Activated CD8-positive, alpha-beta memory T cell treated with anti-CD3 and anti-CD28 coated beads for 24 hours (primary cell): ENCODE measurements at regions not wholly inside any gene's neighbourhood (a gene's known extent, or its start where the extent isn't known, plus 50 kb on each side); places are given as distances from the start of the nearest gene placed in this dataset.

Experiments used
- DNase-seq: peaks from one replicate; pipeline ENCODE4 v3.0.0-alpha.2; 2020

- DNase-seq: no peak
Observed at GRCh38 chr1:244157731-244158438, 106.8 kb downstream of the ZBTB18 start.

- no peak for DNase-seq
Observed at GRCh38 chr1:244159646-244160045, 108.6 kb downstream of the ZBTB18 start.

DNA sequence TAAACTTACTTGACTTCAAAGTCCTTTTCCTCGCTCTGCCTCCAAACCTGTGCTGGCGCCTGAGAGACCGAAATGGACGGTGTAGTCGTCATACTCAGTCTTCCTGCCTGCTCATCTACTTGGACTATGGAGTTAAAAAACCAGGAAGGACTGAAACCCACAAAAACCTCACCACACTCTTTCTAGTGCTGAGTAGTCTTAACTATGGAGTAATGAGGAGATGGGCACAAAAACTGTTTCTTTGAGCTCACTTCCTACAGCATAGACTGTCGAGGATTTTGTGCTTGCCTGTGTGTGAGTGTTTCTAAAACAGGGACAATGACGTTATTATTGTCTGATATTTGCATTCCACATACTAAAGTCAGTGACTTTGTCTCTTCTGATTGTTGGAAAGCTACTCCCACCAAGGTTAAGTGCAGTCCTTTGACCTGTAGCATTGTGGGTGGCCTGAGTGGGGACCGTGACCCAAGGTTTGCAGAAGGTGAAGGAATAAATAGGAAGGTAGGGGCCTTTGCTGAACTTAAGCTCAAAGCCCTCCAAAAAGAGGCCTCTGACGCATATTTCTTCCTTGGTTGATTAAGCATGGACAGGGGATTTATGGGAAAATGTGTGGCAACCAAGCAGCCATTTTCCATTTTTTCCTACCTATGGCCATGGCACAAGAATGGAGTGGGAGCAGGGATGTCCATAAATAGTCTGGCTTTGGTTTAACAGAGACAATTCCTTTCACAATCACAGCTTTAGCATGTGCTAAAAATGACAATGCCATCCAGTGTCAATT is 109.6 kb downstream of the ZBTB18 start:
- no peak for DNase-seq

DNA sequence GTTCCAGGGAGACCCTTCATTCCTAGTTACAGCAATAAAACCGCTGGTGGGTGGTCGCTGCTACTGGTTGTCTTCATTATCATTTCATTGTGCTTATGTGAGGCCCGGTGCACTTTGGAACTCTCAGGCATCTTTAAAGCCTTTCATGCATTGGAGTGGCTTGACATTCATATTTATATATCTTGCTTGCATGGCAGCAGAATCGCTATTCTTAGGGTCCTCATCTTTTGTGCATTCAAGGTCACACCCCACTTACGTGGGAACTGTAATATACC is 110.1 kb downstream of the ZBTB18 start:
- DNase-seq: no peak

GRCh38 chr1:244162786-244163530 is 111.9 kb downstream of the ZBTB18 start:
- DNase-seq: no peak

DNA sequence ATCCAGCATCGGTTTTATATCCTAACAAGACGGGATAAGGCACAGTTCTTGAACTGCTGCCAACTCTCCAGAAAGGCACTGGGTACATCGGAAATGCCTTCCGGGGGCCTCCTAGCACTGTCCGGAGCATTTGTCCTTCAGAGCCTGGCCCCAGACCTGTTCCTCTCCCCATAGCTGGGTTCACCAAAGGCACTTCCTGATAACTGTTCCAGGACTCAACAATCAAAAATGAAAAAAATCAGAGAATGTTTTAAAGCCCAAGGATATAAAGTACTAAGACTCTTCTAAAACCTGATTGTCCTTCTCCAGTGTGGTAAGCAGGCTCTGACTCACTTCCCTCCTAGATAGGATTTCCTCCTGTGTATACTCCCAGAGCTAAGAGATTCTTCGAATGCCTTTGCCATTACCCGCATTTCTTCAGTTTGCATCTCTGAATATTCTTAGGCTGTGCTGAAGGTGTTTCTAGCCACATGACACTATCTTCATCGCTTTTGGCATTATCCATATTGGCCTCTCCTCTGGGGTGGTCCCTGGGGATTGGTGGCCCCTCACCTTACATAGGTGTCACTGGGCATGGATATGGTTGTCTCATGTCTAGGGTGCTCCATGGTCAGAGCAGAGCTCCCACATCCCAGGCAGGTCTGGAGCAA is 112.9 kb downstream of the ZBTB18 start:
- DNase-seq: no peak

DNA sequence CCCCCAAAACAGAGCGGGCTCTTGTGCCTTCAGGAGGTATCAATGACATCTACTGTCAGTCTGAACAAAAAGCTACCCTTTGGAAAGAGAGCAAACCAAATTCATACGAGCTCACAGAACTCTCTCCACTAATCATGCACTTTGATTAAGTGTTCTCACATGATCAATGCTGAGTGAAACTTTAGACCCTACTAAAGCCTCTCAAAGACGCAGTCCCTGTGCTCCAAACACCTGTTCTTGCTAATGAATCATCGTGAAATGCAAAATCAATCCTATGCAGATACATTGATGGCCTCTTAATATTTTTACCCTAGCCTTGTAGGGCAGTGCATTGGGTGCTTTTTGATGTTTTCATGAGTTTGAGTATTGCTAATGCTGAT is 113.4 kb downstream of the ZBTB18 start:
- no peak for DNase-seq

DNA sequence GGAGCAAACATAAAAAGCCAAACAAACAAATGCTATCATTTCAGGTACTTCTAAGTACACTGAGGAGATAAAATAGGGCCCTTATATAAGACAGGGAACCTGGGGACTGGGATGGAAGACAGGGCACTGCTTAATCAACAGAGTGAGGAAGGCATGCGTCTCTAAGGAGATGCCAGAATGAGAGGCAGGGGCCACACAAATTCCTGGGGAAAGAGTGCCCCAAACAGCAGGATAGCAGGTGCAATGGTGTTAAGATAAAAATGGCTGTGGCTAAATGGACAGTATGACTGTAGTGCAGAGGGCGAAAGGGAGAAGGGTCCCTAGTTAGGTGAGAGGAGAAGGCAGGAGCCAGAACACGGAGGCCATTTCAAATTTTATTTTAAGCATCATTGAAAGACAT is 113.9 kb downstream of the ZBTB18 start:
- DNase-seq: no peak

DNA sequence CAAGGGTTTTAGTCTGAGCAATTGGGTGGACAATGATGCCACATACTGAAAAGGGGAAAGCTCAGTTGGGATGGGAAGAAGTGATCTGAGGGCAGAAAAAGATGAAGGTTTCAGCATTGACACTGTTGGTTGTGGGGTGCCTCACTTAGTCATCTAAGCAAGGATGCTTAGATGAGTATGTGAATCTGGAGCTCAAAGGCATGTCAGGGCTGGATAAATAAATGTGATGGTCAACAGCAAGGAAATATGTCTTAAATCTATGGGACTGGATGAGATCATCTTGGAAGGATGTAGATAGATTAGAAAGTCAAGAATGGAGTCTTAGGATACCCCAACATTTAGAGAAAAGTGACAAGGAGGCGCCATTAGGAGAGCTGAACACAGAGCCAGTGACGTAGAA is 114.6 kb downstream of the ZBTB18 start:
- DNase-seq: no peak

DNA sequence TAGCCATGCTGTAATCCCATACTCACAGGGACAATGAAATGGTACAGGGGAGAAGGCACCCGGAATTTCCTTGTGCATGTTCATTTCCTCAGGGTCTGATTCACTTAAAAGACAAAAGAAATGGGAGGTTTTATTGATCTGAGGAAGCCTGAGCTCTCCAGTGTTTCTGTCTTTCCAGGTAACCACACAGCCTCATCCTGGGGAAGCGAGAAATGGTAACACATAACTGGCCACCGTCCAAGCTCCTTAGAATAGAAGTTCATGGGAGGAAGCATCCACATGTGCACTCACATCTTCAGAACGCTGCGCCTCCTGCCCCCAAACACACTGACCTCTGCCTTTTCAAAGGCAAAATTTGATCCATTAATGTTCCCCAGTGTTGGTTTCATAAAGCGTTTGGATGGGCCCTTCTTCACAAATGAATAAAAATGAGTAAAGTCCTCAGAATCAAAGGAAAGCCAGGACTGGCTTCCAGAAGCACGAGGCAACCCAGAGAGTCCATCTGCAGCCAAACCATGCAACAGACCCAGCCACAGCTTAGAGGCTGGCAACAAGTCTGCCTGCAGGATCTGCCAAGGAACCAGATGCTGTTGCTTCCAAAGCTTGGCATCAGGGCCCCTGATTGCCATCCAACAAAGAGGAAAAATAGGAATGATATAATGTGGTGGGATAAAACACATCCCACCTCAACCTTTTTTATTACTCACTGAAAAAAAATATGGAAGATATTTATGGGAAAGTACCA is 120.3 kb downstream of the ZBTB18 start:
- no peak for DNase-seq

GRCh38 chr1:244173240-244173639 is 122.2 kb downstream of the ZBTB18 start:
- no peak for DNase-seq

DNA sequence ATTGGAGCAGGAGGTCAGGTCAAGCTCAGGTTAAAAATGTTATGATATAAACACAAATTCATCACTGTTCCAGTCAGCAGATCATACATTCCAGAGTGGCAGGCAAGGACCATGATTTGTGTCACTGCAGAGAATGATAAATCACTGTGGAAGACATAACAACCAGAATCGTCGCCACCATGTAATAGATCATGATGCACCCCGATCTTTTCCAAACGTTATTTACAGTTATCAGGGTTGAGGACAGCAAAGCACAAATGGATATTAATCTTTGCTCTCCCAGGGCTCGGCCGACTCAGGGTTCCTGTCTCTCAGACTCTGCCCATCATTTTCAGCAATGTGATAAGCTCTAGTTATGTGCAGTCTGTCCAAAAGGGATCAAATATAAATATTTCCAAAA is 122.7 kb downstream of the ZBTB18 start:
- no peak for DNase-seq

- no peak for DNase-seq
Observed at GRCh38 chr1:244174922-244175521, 123.9 kb downstream of the ZBTB18 start.

DNA sequence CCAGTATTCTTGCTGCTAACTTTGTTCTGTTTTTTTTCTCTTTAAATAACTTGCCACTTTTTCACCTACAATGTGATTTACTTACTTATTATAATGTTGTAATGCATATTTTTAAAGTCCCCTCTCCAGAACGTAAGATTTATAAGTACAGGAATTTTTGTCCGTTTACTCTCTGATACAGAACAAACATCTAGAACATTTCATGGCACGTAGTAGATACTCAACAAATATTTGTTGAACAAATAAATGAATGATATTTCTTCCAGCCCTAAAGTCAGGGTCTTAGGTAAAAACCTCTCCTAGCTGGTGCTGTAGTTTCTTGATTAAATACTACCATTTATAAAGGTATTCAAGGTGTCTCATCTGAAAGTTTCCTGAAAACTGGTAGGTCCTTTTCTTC is 125.1 kb downstream of the ZBTB18 start:
- DNase-seq: no peak

GRCh38 chr1:244180256-244180655 is 129.2 kb downstream of the ZBTB18 start:
- DNase-seq: no peak

GRCh38 chr1:244181867-244182266 is 130.8 kb downstream of the ZBTB18 start:
- no peak for DNase-seq

- DNase-seq: no peak
Observed at GRCh38 chr1:244183037-244183436, 132.0 kb downstream of the ZBTB18 start.

GRCh38 chr1:244186372-244186771 is 135.3 kb downstream of the ZBTB18 start:
- no peak for DNase-seq

GRCh38 chr1:244187310-244187709 is 136.2 kb downstream of the ZBTB18 start:
- no peak for DNase-seq

- no peak for DNase-seq
Observed at GRCh38 chr1:244191581-244191980, 140.5 kb downstream of the ZBTB18 start.

GRCh38 chr1:244192325-244192724 is 141.2 kb downstream of the ZBTB18 start:
- no peak for DNase-seq

DNA sequence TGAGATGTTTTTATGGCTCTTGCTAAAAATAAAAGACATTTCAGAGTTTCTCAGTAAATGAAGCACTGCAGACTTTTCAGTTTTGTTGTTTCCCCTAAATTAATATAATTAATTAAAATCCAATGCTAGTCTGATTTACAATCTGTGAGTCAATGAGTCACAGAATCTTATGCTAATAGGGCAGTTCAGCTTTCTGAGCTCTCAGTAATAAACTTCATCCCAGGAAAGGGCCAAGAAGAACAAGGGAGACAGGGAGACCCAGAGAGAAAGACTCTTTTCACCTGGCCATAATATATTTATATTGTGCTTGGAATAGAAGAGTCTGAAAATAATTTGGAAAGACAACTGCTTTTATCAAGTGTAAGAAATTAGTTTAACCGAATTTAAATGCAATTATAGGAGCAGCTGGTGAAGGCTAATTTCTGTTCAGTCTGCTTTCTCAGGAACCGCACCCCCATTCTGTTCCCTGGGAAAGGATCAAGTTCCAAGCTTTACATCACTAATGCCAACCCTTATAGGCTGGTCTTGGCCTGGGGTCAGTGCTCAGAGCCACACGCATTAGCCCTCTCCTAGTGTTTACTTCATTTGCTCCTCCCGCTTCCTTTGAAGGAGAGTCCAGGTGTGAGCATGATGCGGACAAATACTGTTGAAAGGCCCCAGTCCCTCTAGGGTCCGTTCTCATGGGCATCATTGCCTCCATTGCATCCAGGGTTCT is 145.6 kb downstream of the ZBTB18 start:
- no peak for DNase-seq
